CD14-positive monocyte (primary cell): ENCODE measurements at regions not wholly inside any gene's neighbourhood (a gene's known extent, or its start where the extent isn't known, plus 50 kb on each side); places are given as distances from the start of the nearest gene placed in this dataset.

ENCODE experiments used
- DNase-seq, 3 donors: peaks; one replicate each; pipeline ENCODE4 v3.0.0-alpha.2; 2011 to 2022
- H2AFZ ChIP-seq: 2 replicates; pipeline ENCODE4 v1.6.0; 2012; ENCODE audit warnings: mild to moderate bottlenecking, low read depth, low read length, inconsistent platforms; ENCODE audit not compliant: insufficient read depth, poor library complexity, severe bottlenecking
- H3K27ac ChIP-seq, 2 donors: 1 replicate in 1 of 2; 2 replicates in 1 of 2; pipeline ENCODE4 v1.5.1; 2012 to 2013; ENCODE audit warnings: low read length in 2 of 2, control low read depth in 1 of 2, inconsistent platforms in 1 of 2, low read depth in 1 of 2, mild to moderate bottlenecking in 1 of 2
- H3K27me3 ChIP-seq, 2 donors: one replicate each; pipeline versions ENCODE4 v1.6.0 to v1.6.1; 2011 to 2013; ENCODE audit warnings: low read length in 2 of 2; ENCODE audit not compliant: control insufficient read depth in 2 of 2, insufficient read depth in 2 of 2
- H3K36me3 ChIP-seq, 2 donors: replicated peaks in 1 of 2; 1 replicate in 1 of 2; 2 replicates in 1 of 2; pipeline versions ENCODE4 v1.5.1 to v1.6.1; 2012 to 2013; ENCODE audit warnings: low read length in 2 of 2, control low read depth in 1 of 2, inconsistent platforms in 1 of 2, mild to moderate bottlenecking in 1 of 2; ENCODE audit not compliant: insufficient read depth in 2 of 2, control insufficient read depth in 1 of 2
- H3K4me1 ChIP-seq, 2 donors: 1 replicate in 1 of 2; 2 replicates in 1 of 2; pipeline versions ENCODE4 v1.5.1 to v1.6.1; 2012 to 2013; ENCODE audit warnings: low read length in 2 of 2, control low read depth in 1 of 2, inconsistent platforms in 1 of 2, mild to moderate bottlenecking in 1 of 2, moderate library complexity in 1 of 2; ENCODE audit not compliant: insufficient read depth in 2 of 2, control insufficient read depth in 1 of 2
- H3K4me2 ChIP-seq: replicated peaks from 2 replicates; pipeline ENCODE3; 2012; ENCODE audit warnings: low read length, moderate library complexity, mild to moderate bottlenecking; ENCODE audit not compliant: poor library complexity, severe bottlenecking; ENCODE audit errors: extremely low read depth
- H3K4me3 ChIP-seq, 3 experiments: fragments of 200-600 bp in 1 of 3; sonication (generic) in 1 of 3; replicated peaks in 1 of 3; 1 replicate in 2 of 3; 2 replicates in 1 of 3; pipeline ENCODE4 v1.5.1; 2011 to 2013; ENCODE audit warnings: low read length in 3 of 3, mild to moderate bottlenecking in 3 of 3, control low read depth in 2 of 3, low read depth in 2 of 3, inconsistent platforms in 1 of 3, moderate library complexity in 1 of 3
- H3K79me2 ChIP-seq: 2 replicates; pipeline ENCODE4 v1.6.0; 2012; ENCODE audit warnings: mild to moderate bottlenecking, control low read depth, inconsistent platforms, low read length, moderate library complexity; ENCODE audit not compliant: insufficient read depth
- H3K9ac ChIP-seq: 2 replicates; pipeline ENCODE4 v1.6.0; 2017; ENCODE audit warnings: low read length, mild to moderate bottlenecking; ENCODE audit not compliant: insufficient read depth, poor library complexity, severe bottlenecking
- H3K9me3 ChIP-seq, 2 donors: replicated peaks in 1 of 2; 1 replicate in 1 of 2; 2 replicates in 1 of 2; pipeline versions ENCODE4 v1.5.1 to v1.6.1; 2012 to 2013; ENCODE audit warnings: low read length in 2 of 2, control low read depth in 1 of 2; ENCODE audit not compliant: control insufficient read depth in 1 of 2, insufficient read depth in 1 of 2
- H4K20me1 ChIP-seq: 2 replicates; pipeline ENCODE4 v1.6.0; 2012; ENCODE audit warnings: mild to moderate bottlenecking, low read length, control low read depth, moderate library complexity; ENCODE audit not compliant: insufficient read depth
- H3K27ac Mint-ChIP-seq, 7 donors: one replicate each; pipeline ENCODE4 v1.8.0; 2020; ENCODE audit warnings: mild to moderate bottlenecking in 7 of 7, mixed read lengths in 7 of 7, moderate library complexity in 6 of 7, inconsistent platforms in 2 of 7
- H3K27me3 Mint-ChIP-seq, 3 donors: one replicate each; pipeline ENCODE4 v1.8.0; 2021 to 2022; ENCODE audit warnings: low read depth in 3 of 3, mild to moderate bottlenecking in 3 of 3, mixed read lengths in 3 of 3, moderate library complexity in 3 of 3, inconsistent platforms in 1 of 3
- H3K36me3 Mint-ChIP-seq, 2 donors: one replicate each; pipeline ENCODE4 v1.8.0; 2020; ENCODE audit warnings: mixed read lengths in 2 of 2, inconsistent platforms in 1 of 2, mild to moderate bottlenecking in 1 of 2
- H3K4me1 Mint-ChIP-seq: one replicate; pipeline ENCODE4 v1.8.0; 2020; ENCODE audit warnings: mild to moderate bottlenecking, mixed read lengths
- H3K4me3 Mint-ChIP-seq, 2 donors: one replicate each; pipeline ENCODE4 v1.8.0; 2020; ENCODE audit warnings: mild to moderate bottlenecking in 2 of 2, mixed read lengths in 2 of 2, moderate library complexity in 1 of 2
- H3K9me3 Mint-ChIP-seq, 7 donors: one replicate each; pipeline ENCODE4 v1.8.0; 2020 to 2022; ENCODE audit warnings: mixed read lengths in 7 of 7, mild to moderate bottlenecking in 6 of 7, moderate library complexity in 6 of 7, inconsistent platforms in 2 of 7
- CTCF ChIP-seq: fragments of 200-600 bp; IDR thresholded peaks from one replicate; pipeline ENCODE4 v1.8.0; 2022; ENCODE audit warnings: antibody characterized with exemption, mild to moderate bottlenecking
- WGBS: methylation state at CpG from one replicate; pipeline ENCODE4 v1.1.5; 2013; ENCODE audit warnings: missing lambda C conversion rate; ENCODE audit not compliant: insufficient coverage; 5-methylcytosine and 5-hydroxymethylcytosine counted together
- intact Hi-C, 2 donors: fragments of 100-400 bp; cut with micrococcal nuclease; formaldehyde crosslinking; loops; one replicate each; pipeline versions ENCODE4 v1.15.0 to v1.15.1; 2023

DNA sequence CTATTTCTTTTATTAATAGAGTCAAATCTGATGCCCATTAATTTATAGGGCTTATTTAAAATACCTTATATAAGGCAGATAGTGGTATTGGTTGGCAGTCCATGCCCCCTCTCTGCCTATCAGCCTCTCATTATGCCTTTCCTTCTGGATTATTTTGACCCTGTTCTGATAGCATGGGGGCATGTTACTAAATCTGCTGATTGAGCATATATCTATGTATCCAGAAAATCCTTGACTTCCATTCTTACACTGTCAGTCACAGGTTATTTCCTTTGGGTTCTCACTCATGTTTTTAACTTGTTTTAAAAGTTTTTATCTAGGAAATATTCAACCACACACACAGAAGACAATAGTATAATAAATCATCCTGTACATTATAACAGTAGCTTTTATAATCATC is 1184.9 kb downstream of the HACE1 start:
- no peak overlapping the region for H3K27ac Mint-ChIP-seq

GRCh38 chr6:103672169-103672568 is 1187.5 kb downstream of the HACE1 start:
- TF ChIP-seq CTCF = no peak
- intact Hi-C loops = no loop called here
- Mint-ChIP-seq H3K9me3 (peaks cover 0 to 5% (median 1%) of the 10 kb centered on the region in 7 donors), H3K27me3 (no peaks in the 10 kb centered on the region), H3K4me3 (no peak overlapping the region), H3K4me1 (no peaks in the 10 kb centered on the region), H3K27ac (no peak overlapping the region), H3K36me3 (no peaks in the 10 kb centered on the region)
- H3K9ac ChIP-seq = no peak overlapping the region
- H3K9me3 ChIP-seq = peaks cover 0 to under 1% of the 10 kb centered on the region in 2 donors
- no peak overlapping the region for H3K4me2 ChIP-seq
- H3K4me3 ChIP-seq = no peak overlapping the region
- no peaks in the 10 kb centered on the region for H4K20me1 ChIP-seq
- WGBS = no CpG with 5 or more reads among the region's 1 CpG
- H3K27me3 ChIP-seq = no peaks in the 10 kb centered on the region
- no peaks in the 10 kb centered on the region for H3K36me3 ChIP-seq
- H2AFZ ChIP-seq = no peak overlapping the region
- no peaks in the 10 kb centered on the region for H3K79me2 ChIP-seq
- no peak overlapping the region for H3K27ac ChIP-seq
- no peak for DNase-seq
- H3K4me1 ChIP-seq = no peaks in the 10 kb centered on the region

More for the DNA sequence above, 1184.9 kb downstream of the HACE1 start:
- no peak overlapping the region for H3K4me2 ChIP-seq
- no peaks in the 10 kb centered on the region for H3K36me3 Mint-ChIP-seq
- no peaks in the 10 kb centered on the region for H4K20me1 ChIP-seq
- no peak for TF ChIP-seq CTCF
- no peak overlapping the region for H3K9ac ChIP-seq
- H3K27ac ChIP-seq = no peak overlapping the region
- no peak overlapping the region for H3K4me3 Mint-ChIP-seq
- no peaks in the 10 kb centered on the region for H3K4me1 Mint-ChIP-seq
- H3K27me3 Mint-ChIP-seq = no peaks in the 10 kb centered on the region
- H3K9me3 Mint-ChIP-seq = peaks cover 0 to 6% (median 3%) of the 10 kb centered on the region in 7 donors
- H3K9me3 ChIP-seq = peaks cover 6% of the 10 kb centered on the region in 2 donors
- no peak for DNase-seq
- H3K79me2 ChIP-seq = no peaks in the 10 kb centered on the region
- no peaks in the 10 kb centered on the region for H3K27me3 ChIP-seq
- no peaks in the 10 kb centered on the region for H3K36me3 ChIP-seq
- intact Hi-C loops = no loop called here
- H2AFZ ChIP-seq = no peak overlapping the region
- no peak overlapping the region for H3K4me3 ChIP-seq
- no peaks in the 10 kb centered on the region for H3K4me1 ChIP-seq
